GM19239 (cell line): ENCODE measurements at regions not wholly inside any gene's neighbourhood (a gene's known extent, or its start where the extent isn't known, plus 50 kb on each side); places are given as distances from the start of the nearest gene placed in this dataset.
A peak's percentile ranks its signal among the peaks of the same experiment; 100 is the strongest.

ENCODE experiments used
- DNase-seq: peaks from one replicate; pipeline ENCODE4 v3.0.0; 2011; ENCODE audit warnings: low spot score; ENCODE audit not compliant: insufficient read length
- FAIRE-seq: peaks from 2 replicates; lab custom pipeline; 2011; peaks lifted over from hg19 to GRCh38; lab: Jason Lieb, UNC

- DNase-seq: no peak
- FAIRE-seq: no peak
Measured at GRCh38 chr14:96978525-96979272, 181.5 kb downstream of the VRK1 start.

- FAIRE-seq (no peak), DNase-seq (no peak)
Measured at GRCh38 chr14:96979611-96980074, 182.5 kb downstream of the VRK1 start.

- no peak for DNase-seq
- FAIRE-seq: no peak
Measured at GRCh38 chr14:96980835-96981234, 183.7 kb downstream of the VRK1 start.

GRCh38 chr14:96986256-96987085 is 189.3 kb downstream of the VRK1 start:
- FAIRE-seq: no peak
- no peak for DNase-seq

- DNase-seq (peak; percentile 9), FAIRE-seq (peak; percentile 39)
Measured at GRCh38 chr14:96987086-96987474, 189.9 kb downstream of the VRK1 start.

- FAIRE-seq (no peak), DNase-seq (no peak)
Measured at GRCh38 chr14:96987771-96988170, 190.6 kb downstream of the VRK1 start.

GRCh38 chr14:96989306-96989705 is 192.1 kb downstream of the VRK1 start:
- no peak for FAIRE-seq
- no peak for DNase-seq

- DNase-seq (no peak), FAIRE-seq (no peak)
Measured at GRCh38 chr14:96991226-96991625, 194.0 kb downstream of the VRK1 start.

GRCh38 chr14:96994999-96995398 is 197.8 kb downstream of the VRK1 start:
- FAIRE-seq: no peak
- DNase-seq: no peak

GRCh38 chr14:96997269-96997668 is 200.1 kb downstream of the VRK1 start:
- FAIRE-seq (no peak), DNase-seq (no peak)

GRCh38 chr14:96997996-96998395 is 200.8 kb downstream of the VRK1 start:
- no peak for DNase-seq
- FAIRE-seq: no peak

- FAIRE-seq (no peak), DNase-seq (no peak)
Measured at GRCh38 chr14:96999654-97000155, 202.5 kb downstream of the VRK1 start.

- FAIRE-seq (no peak), DNase-seq (no peak)
Measured at GRCh38 chr14:97002454-97002853, 205.3 kb downstream of the VRK1 start.

GRCh38 chr14:97005934-97006333 is 208.8 kb downstream of the VRK1 start:
- FAIRE-seq: no peak
- no peak for DNase-seq

GRCh38 chr14:97010491-97011160 is 213.4 kb downstream of the VRK1 start:
- no peak for FAIRE-seq

GRCh38 chr14:97013878-97014277 is 216.7 kb downstream of the VRK1 start:
- DNase-seq (no peak), FAIRE-seq (no peak)

More at GRCh38 chr14:97010491-97011160, 213.4 kb downstream of the VRK1 start:
- no peak for DNase-seq

GRCh38 chr14:97021001-97021400 is 223.8 kb downstream of the VRK1 start:
- no peak for DNase-seq
- no peak for FAIRE-seq

GRCh38 chr14:97021571-97022168 is 224.5 kb downstream of the VRK1 start:
- FAIRE-seq (no peak), DNase-seq (no peak)

GRCh38 chr14:97022741-97023140 is 225.6 kb downstream of the VRK1 start:
- DNase-seq: no peak
- FAIRE-seq: no peak

GRCh38 chr14:97023871-97024270 is 226.7 kb downstream of the VRK1 start:
- no peak for DNase-seq
- FAIRE-seq: no peak
